Breast epithelium (tissue), 3 donors: ENCODE measurements at regions not wholly inside any gene's neighbourhood (a gene's known extent, or its start where the extent isn't known, plus 50 kb on each side); places are given as distances from the start of the nearest gene placed in this dataset.

Experiments
- CTCF ChIP-seq, 3 donors: fragments of 450-650 bp; IDR thresholded peaks; one replicate each; pipeline ENCODE4 v1.5.1; 2016 to 2017; ENCODE audit warnings: antibody characterized with exemption in 3 of 3, mild to moderate bottlenecking in 3 of 3, moderate library complexity in 3 of 3
- POLR2A ChIP-seq: fragments of 450-650 bp; IDR thresholded peaks from one replicate; pipeline ENCODE4 v1.6.1; 2016; ENCODE audit warnings: antibody characterized with exemption, mild to moderate bottlenecking, moderate library complexity
- POLR2AphosphoS5 ChIP-seq, 3 donors: sonication (generic); formaldehyde crosslinking; IDR thresholded peaks; one replicate each; pipeline ENCODE4 v1.6.1; 2017; ENCODE audit warnings: antibody characterized with exemption in 3 of 3

GRCh38 chr16:8398548-8398947 is 191.8 kb downstream of the TMEM114 start:
- TF ChIP-seq CTCF (IDR thresholded peaks at IDR 0.05) (no peak), POLR2A (no peak), POLR2AphosphoS5 (IDR thresholded peaks at IDR 0.05) (no peak)
